ENCODE measurements at regions not wholly inside any gene's neighbourhood (a gene's known extent, or its start where the extent isn't known, plus 50 kb on each side); places are given as distances from the start of the nearest gene placed in this dataset.

DNA sequence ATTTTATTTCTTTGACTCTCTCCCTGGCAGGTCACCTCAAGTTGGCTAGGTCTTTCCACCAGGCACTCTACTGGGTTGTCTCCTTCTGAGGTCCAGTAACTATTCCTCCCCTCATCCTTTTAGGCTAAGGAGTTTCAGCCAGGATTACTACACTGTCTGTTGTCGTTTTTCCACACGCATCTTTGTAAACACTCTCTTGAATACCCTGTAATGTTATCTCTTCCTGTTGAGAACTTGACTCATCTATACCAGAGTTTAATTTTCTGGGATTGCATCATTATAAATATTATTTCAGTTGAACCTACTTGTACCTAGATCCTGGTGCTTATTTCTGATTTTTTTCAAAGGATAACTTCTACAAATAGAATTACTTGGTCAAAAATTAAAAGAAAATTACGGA is 138.3 kb downstream of the SQOR start:
- TF ChIP-seq, protein P1, sequence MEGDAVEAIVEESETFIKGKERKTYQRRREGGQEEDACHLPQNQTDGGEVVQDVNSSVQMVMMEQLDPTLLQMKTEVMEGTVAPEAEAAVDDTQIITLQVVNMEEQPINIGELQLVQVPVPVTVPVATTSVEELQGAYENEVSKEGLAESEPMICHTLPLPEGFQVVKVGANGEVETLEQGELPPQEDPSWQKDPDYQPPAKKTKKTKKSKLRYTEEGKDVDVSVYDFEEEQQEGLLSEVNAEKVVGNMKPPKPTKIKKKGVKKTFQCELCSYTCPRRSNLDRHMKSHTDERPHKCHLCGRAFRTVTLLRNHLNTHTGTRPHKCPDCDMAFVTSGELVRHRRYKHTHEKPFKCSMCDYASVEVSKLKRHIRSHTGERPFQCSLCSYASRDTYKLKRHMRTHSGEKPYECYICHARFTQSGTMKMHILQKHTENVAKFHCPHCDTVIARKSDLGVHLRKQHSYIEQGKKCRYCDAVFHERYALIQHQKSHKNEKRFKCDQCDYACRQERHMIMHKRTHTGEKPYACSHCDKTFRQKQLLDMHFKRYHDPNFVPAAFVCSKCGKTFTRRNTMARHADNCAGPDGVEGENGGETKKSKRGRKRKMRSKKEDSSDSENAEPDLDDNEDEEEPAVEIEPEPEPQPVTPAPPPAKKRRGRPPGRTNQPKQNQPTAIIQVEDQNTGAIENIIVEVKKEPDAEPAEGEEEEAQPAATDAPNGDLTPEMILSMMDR (IDR thresholded peaks at IDR 0.05; ENCODE audit: insufficient read depth, missing control alignments), result no peak
- FAIRE-seq (no peak), DNase-seq (ENCODE audit: insufficient read length, low spot score) (no peak)

DNA sequence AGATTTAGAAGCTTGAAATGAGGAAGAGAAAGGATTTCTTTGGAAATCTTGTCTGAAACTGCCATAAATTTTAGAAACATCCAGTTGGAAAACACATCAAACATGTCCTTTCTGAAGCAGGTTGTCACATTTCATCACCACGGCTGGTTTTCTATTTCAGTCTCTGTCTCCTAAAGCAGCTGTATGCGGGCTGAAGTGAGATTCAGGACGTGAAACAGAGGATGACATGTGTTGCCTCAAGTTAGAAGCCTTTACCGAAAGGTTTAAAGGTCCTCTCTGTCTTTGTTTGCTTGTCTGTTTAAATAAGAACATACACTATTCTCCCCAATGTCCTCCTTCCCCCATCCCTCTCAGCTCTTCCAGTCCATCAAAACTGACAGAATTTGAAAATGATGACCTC is 141.9 kb downstream of the SQOR start:
- DNase-seq (ENCODE audit: insufficient read length, low spot score) (no peak), FAIRE-seq (no peak)
- TF ChIP-seq, protein P1 (IDR thresholded peaks at IDR 0.05; ENCODE audit: insufficient read depth, missing control alignments), result no peak

DNA sequence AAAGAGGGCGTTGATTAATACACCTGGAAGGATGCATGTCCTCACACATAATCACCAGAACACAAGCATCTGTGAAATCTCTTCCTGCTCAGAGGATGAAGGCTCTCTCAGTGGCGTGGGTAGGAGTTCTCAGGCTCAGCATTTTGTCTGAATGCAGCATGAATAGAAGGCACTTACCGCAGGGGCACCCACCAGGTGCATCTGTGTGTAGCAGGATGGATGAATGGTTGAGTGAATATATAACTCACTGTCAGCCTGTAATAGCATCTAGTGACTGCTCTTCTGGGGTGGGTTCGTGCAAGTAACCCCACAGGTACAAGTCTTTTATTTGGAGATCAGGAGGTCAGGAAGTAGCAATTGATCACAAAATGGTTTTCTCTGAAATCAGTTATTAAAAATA is 143.0 kb downstream of the SQOR start:
- DNase-seq (ENCODE audit: insufficient read length, low spot score) (no peak), FAIRE-seq (no peak)
- TF ChIP-seq, protein P1 (IDR thresholded peaks at IDR 0.05; ENCODE audit: insufficient read depth, missing control alignments), result no peak

DNA sequence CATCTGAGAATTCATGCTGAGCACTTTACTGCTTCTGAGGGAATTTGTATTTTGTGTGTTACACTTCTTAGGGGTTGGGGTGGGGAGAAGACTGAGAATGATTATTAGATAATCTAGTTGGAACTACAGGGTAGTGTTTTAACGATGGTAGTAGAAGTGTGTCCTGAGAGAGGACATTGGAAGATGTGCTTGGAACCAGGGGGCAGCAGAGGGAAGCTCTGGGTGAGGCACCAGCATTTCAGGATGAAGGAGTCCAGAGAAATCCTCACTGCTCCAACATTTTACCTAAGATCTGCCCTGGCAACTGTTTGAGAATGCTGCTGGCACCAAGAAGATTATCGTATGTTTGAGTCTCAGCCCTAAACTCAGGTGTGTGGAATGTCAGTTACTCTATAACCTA is 145.5 kb downstream of the SQOR start:
- no peak for FAIRE-seq
- TF ChIP-seq, protein P1 (IDR thresholded peaks at IDR 0.05; ENCODE audit: insufficient read depth, missing control alignments), result no peak
- no peak for DNase-seq (ENCODE audit: insufficient read length, low spot score)

DNA sequence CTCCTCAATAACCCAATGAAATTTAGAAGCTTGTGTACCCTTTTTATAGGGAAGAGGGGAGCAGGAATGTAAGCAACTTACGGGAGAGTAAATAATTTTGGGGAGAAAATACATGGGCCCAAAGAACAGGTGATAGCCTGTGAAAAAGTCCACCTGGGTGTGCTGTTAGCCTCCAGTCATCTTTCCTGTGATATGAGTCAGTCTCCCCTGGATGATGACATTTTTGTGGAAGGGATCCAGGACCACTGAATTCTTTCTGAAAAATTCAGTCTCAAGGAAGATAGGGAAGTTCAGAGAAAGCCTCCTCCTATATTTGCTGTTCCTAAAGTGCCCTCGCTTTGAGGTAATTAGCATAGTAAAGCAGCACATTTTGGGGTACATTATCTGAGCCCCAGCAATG is 149.8 kb downstream of the SQOR start:
- DNase-seq (ENCODE audit: insufficient read length, low spot score) (no peak), FAIRE-seq (no peak)
- TF ChIP-seq, protein P1 (IDR thresholded peaks at IDR 0.05; ENCODE audit: insufficient read depth, missing control alignments), result no peak

DNA sequence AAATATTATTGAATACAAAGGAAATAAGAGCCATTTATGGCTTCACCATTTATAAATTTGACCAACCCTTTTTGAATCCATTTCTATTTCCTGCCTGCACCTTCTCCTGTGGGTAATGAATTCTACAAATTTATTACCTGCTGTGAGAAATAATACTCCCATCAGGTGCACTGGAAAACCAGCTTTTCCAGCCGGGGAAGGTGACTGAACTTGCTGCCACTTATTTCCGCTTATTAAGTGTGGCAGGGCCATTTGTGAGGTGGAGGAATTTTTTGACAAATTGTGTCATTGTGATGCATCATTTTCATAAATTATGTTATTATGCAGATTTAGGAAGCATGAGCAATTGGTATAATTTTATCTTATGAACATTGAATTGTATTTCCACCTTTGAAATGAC is 151.1 kb downstream of the SQOR start:
- TF ChIP-seq, protein P1 (IDR thresholded peaks at IDR 0.05; ENCODE audit: insufficient read depth, missing control alignments), result no peak
- DNase-seq (ENCODE audit: insufficient read length, low spot score) (no peak), FAIRE-seq (no peak)

DNA sequence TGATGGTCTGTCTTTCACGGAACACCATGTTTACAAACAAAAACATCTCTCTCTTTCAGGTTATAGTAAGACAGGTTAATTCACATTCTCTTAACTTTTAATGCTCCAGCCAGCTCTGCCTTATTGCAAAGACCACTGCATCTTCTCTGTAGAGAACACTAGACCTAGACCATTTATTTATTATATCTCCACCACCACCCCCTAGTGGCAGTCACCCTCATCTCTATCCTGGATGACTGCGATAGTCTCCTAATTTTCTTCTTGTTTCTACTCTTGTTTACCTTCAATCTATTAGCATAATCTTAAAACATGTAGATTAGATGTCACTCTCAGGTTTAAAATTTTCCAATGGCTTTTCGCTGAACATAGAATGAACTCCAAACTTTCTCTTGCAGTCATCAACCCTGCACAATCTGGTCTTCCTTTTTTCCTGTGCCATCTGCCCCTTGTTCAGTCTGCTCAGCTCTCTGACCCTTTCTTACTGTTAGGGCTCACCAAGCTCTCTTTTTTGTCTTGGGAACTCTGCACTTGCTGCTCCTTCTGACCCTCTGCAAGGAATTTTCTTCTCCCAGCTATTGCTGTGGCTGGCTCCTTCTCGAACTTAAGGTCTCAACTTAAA is 155.6 kb downstream of the SQOR start:
- TF ChIP-seq, protein P1 (IDR thresholded peaks at IDR 0.05; ENCODE audit: insufficient read depth, missing control alignments), result peak; percentile 62
- FAIRE-seq, result peak; percentile 16
- DNase-seq (ENCODE audit: insufficient read length, low spot score), result no peak

Data from D721Med (cell line).